ENCODE measurements at regions not wholly inside any gene's neighbourhood (a gene's known extent, or its start where the extent isn't known, plus 50 kb on each side); places are given as distances from the start of the nearest gene placed in this dataset.

- TF ChIP-seq CTCF (IDR thresholded peaks at IDR 0.05) = no peak
- no peak for TF ChIP-seq POLR2AphosphoS5 (IDR thresholded peaks at IDR 0.05)
- TF ChIP-seq POLR2A (IDR thresholded peaks at IDR 0.05) = no peak
These were observed 604.9 kb downstream of the MED13L start for GRCh38 chr12:115672506-115673080.

Data from upper lobe of left lung (tissue), 4 donors.